MM.1S (cell line): ENCODE measurements at regions not wholly inside any gene's neighbourhood (a gene's known extent, or its start where the extent isn't known, plus 50 kb on each side); places are given as distances from the start of the nearest gene placed in this dataset.

ENCODE experiments used
- EZH2 ChIP-seq: fragments of 300-600 bp; sonication (generic); optimal IDR thresholded peaks from 2 replicates; pipeline ENCODE3; 2017; ENCODE audit warnings: low read depth, mild to moderate bottlenecking, antibody characterized with exemption, low read length, mixed read lengths
- EZH2phosphoT487 ChIP-seq: fragments of 300-600 bp; sonication (generic); IDR thresholded peaks from 2 replicates; pipeline ENCODE4 v1.6.1; 2018; ENCODE audit warnings: antibody characterized with exemption, low read length
- TF ChIP-seq, protein P1 (sequence below): fragments of 300-600 bp; sonication (generic); IDR thresholded peaks from 2 replicates; pipeline ENCODE4 v1.5.1; 2016; ENCODE audit warnings: antibody characterized with exemption, low read length, mixed read lengths

GRCh38 chr2:234669001-234669400 lies 172.1 kb upstream of the ARL4C start:
- TF ChIP-seq, protein P1, sequence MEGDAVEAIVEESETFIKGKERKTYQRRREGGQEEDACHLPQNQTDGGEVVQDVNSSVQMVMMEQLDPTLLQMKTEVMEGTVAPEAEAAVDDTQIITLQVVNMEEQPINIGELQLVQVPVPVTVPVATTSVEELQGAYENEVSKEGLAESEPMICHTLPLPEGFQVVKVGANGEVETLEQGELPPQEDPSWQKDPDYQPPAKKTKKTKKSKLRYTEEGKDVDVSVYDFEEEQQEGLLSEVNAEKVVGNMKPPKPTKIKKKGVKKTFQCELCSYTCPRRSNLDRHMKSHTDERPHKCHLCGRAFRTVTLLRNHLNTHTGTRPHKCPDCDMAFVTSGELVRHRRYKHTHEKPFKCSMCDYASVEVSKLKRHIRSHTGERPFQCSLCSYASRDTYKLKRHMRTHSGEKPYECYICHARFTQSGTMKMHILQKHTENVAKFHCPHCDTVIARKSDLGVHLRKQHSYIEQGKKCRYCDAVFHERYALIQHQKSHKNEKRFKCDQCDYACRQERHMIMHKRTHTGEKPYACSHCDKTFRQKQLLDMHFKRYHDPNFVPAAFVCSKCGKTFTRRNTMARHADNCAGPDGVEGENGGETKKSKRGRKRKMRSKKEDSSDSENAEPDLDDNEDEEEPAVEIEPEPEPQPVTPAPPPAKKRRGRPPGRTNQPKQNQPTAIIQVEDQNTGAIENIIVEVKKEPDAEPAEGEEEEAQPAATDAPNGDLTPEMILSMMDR = no peak
- TF ChIP-seq EZH2 (no peak), EZH2phosphoT487 (no peak)
